ENCODE measurements at regions not wholly inside any gene's neighbourhood (a gene's known extent, or its start where the extent isn't known, plus 50 kb on each side); places are given as distances from the start of the nearest gene placed in this dataset.
"Not testable (repeated sequence)": the region's sequence is repeated elsewhere in the genome, so short reads cannot be mapped to it uniquely, and the experiment has no call there.

DNA sequence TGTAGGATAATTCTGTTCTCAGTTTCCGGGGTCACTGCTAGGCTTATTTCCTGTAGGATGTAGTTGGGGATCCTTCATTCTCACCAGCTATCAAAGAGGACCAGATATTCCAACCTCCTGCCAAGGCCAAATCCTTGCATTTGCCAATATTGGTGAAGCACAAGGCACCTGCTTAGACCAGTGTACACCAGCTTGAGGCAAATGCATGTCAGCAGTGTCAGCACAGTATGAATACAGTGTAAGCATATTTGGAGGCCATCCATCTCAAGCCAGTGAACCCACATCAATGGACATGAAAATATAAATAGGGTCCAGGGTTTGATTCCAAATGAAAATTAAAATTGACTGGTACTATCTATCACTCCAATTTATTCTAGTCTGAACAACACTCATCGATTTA lies 88.0 kb upstream of the MAPRE2 start:
- TF ChIP-seq BACH2 (CRISPR knock-in tag; IDR thresholded peaks at IDR 0.05; ENCODE audit: borderline replicate concordance): no peak
- no peak for TF ChIP-seq PATZ1 (CRISPR knock-in tag; IDR thresholded peaks at IDR 0.05; ENCODE audit: borderline replicate concordance)
- no peak for TF ChIP-seq TCF4 (CRISPR knock-in tag; IDR thresholded peaks at IDR 0.05; ENCODE audit: borderline replicate concordance)
- no peak for ATAC-seq

DNA sequence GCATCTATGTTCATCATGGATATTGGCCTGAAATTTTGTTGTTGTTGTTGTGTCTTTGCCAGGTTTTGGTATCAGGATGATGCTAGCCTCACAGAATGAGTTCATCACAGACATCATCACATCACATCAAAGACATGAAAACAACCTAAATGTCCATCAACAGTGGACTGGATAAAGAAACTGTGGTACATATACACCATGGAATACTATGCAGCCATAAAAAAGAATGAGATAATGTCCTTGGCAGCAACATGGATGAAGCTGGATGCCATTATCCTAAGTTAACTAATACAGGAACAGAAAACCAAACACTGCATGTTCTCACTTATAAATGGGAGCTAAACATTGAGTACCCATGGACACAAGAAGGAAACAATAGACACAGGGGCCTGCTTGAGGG lies 85.7 kb upstream of the MAPRE2 start:
- ATAC-seq: not testable (repeated sequence)
- TF ChIP-seq ZNF8 (CRISPR knock-in tag; IDR thresholded peaks at IDR 0.05): peak; percentile 79

DNA sequence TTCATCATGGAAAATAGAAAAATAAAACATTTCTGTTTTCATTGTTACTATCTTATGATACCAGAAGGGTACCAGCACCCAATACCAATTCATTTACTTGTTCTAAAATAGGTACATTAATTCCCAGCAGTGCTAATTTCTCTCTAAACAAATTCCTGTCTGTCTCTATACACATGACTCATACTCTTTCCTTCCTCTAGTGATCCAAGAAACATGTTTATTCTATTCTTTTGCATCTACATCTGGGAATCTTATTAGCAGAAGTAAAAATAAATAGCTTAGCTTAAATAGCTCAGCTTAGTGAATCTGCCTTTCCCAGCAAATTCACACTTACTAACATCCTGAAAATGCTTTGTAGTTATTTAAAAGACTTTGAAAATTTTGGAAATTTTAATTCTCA lies 84.5 kb upstream of the MAPRE2 start:
- TF ChIP-seq BACH2 (CRISPR knock-in tag; IDR thresholded peaks at IDR 0.05; ENCODE audit: borderline replicate concordance): no peak
- TF ChIP-seq ZC3H10 (CRISPR knock-in tag; IDR thresholded peaks at IDR 0.05): no peak
- no peak for TF ChIP-seq RARB (CRISPR knock-in tag; IDR thresholded peaks at IDR 0.05)
- TF ChIP-seq ZFP30 (CRISPR knock-in tag; IDR thresholded peaks at IDR 0.05): no peak
- TF ChIP-seq CREB5 (CRISPR knock-in tag; IDR thresholded peaks at IDR 0.05; ENCODE audit: low read depth): no peak
- no peak for TF ChIP-seq PATZ1 (CRISPR knock-in tag; IDR thresholded peaks at IDR 0.05; ENCODE audit: borderline replicate concordance)
- TF ChIP-seq TCF4 (CRISPR knock-in tag; IDR thresholded peaks at IDR 0.05; ENCODE audit: borderline replicate concordance): no peak
- no peak for TF ChIP-seq GLIS3 (CRISPR knock-in tag; IDR thresholded peaks at IDR 0.05)
- TF ChIP-seq ZNF8 (CRISPR knock-in tag; IDR thresholded peaks at IDR 0.05): no peak
- no peak for TF ChIP-seq ISL1 (CRISPR knock-in tag; IDR thresholded peaks at IDR 0.05)
- TF ChIP-seq, protein P1, sequence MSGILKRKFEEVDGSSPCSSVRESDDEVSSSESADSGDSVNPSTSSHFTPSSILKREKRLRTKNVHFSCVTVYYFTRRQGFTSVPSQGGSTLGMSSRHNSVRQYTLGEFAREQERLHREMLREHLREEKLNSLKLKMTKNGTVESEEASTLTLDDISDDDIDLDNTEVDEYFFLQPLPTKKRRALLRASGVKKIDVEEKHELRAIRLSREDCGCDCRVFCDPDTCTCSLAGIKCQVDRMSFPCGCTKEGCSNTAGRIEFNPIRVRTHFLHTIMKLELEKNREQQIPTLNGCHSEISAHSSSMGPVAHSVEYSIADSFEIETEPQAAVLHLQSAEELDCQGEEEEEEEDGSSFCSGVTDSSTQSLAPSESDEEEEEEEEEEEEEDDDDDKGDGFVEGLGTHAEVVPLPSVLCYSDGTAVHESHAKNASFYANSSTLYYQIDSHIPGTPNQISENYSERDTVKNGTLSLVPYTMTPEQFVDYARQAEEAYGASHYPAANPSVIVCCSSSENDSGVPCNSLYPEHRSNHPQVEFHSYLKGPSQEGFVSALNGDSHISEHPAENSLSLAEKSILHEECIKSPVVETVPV (CRISPR knock-in tag; IDR thresholded peaks at IDR 0.05): no peak
- TF ChIP-seq PPARA (CRISPR knock-in tag; IDR thresholded peaks at IDR 0.05; ENCODE audit: borderline replicate concordance): no peak
- no peak for TF ChIP-seq ZNF565 (CRISPR knock-in tag; conservative IDR thresholded peaks at IDR 0.05; ENCODE audit: low read depth)
- no peak for TF ChIP-seq CSDC2 (CRISPR knock-in tag; IDR thresholded peaks at IDR 0.05)
- TF ChIP-seq ZNF70 (CRISPR knock-in tag; IDR thresholded peaks at IDR 0.05): no peak
- TF ChIP-seq ESRRG (CRISPR knock-in tag; IDR thresholded peaks at IDR 0.05): no peak
- ATAC-seq: no peak

DNA sequence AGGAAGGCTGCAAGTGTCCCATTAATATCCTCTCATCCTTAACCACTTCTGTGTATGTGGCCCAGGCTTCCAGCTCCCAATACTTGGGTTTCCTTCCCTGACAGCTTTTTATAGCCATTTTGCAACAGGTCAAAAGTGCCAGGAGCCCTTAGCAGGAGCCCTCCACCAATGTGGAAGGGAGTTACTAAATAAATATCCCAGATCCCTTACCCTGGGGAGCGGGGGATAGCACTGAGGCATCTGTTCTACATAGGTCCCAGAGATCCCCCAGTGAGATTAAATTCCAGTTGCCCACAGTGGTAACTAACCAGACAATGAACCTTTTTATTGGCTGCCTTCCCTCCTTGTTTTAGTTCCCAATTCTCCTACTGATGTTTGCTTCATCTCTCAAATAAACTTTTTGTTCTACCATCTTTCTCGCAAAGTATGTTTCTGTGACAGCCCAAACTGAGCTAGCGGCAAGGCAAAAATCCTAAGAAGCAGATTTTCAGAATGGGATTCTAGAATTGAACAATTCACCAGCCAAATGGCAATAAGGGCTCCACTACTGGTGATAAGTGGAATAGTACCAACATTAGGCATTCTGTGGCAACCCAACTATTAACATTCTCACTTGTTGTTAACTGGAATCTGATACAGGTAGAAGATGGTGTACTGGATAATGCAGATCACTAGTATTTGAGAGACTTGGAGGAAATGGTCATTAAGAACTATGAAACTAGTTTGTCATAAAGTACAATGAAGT lies 83.9 kb upstream of the MAPRE2 start:
- ATAC-seq: no peak
- no peak for TF ChIP-seq ZNF565 (CRISPR knock-in tag; conservative IDR thresholded peaks at IDR 0.05; ENCODE audit: low read depth)
- no peak for TF ChIP-seq TCF4 (CRISPR knock-in tag; IDR thresholded peaks at IDR 0.05; ENCODE audit: borderline replicate concordance)
- TF ChIP-seq, protein P2, sequence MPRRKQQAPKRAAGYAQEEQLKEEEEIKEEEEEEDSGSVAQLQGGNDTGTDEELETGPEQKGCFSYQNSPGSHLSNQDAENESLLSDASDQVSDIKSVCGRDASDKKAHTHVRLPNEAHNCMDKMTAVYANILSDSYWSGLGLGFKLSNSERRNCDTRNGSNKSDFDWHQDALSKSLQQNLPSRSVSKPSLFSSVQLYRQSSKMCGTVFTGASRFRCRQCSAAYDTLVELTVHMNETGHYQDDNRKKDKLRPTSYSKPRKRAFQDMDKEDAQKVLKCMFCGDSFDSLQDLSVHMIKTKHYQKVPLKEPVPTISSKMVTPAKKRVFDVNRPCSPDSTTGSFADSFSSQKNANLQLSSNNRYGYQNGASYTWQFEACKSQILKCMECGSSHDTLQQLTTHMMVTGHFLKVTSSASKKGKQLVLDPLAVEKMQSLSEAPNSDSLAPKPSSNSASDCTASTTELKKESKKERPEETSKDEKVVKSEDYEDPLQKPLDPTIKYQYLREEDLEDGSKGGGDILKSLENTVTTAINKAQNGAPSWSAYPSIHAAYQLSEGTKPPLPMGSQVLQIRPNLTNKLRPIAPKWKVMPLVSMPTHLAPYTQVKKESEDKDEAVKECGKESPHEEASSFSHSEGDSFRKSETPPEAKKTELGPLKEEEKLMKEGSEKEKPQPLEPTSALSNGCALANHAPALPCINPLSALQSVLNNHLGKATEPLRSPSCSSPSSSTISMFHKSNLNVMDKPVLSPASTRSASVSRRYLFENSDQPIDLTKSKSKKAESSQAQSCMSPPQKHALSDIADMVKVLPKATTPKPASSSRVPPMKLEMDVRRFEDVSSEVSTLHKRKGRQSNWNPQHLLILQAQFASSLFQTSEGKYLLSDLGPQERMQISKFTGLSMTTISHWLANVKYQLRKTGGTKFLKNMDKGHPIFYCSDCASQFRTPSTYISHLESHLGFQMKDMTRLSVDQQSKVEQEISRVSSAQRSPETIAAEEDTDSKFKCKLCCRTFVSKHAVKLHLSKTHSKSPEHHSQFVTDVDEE (CRISPR knock-in tag; IDR thresholded peaks at IDR 0.05): no peak
- no peak for TF ChIP-seq ZFP30 (CRISPR knock-in tag; IDR thresholded peaks at IDR 0.05)
- TF ChIP-seq POU6F1 (CRISPR knock-in tag; IDR thresholded peaks at IDR 0.05; ENCODE audit: borderline replicate concordance, low read depth): no peak
- TF ChIP-seq PATZ1 (CRISPR knock-in tag; IDR thresholded peaks at IDR 0.05; ENCODE audit: borderline replicate concordance): no peak
- no peak for TF ChIP-seq ZFP3 (CRISPR knock-in tag; IDR thresholded peaks at IDR 0.05)
- TF ChIP-seq TOX (CRISPR knock-in tag; IDR thresholded peaks at IDR 0.05; ENCODE audit: borderline replicate concordance): no peak
- no peak for TF ChIP-seq RARB (CRISPR knock-in tag; IDR thresholded peaks at IDR 0.05)
- no peak for TF ChIP-seq PPARA (CRISPR knock-in tag; IDR thresholded peaks at IDR 0.05; ENCODE audit: borderline replicate concordance)
- no peak for TF ChIP-seq CSDC2 (CRISPR knock-in tag; IDR thresholded peaks at IDR 0.05)
- TF ChIP-seq ESRRG (CRISPR knock-in tag; IDR thresholded peaks at IDR 0.05): no peak
- no peak for TF ChIP-seq GLIS3 (CRISPR knock-in tag; IDR thresholded peaks at IDR 0.05)
- TF ChIP-seq ZNF70 (CRISPR knock-in tag; IDR thresholded peaks at IDR 0.05): no peak

Data from SK-N-SH treated with all-trans-retinoic acid at 6 μM for 48 hours (cell line).